ENCODE measurements at regions not wholly inside any gene's neighbourhood (a gene's known extent, or its start where the extent isn't known, plus 50 kb on each side); places are given as distances from the start of the nearest gene placed in this dataset.
"Not testable (repeated sequence)": the region's sequence is repeated elsewhere in the genome, so short reads cannot be mapped to it uniquely, and the experiment has no call there.

GRCh38 chr15:84094720-84095119 is 140.9 kb upstream of the GOLGA6L4 start:
- H3K4me3 ChIP-seq (ENCODE audit: insufficient read depth, low read depth, low read length); H3K9ac ChIP-seq (ENCODE audit: low read depth, low read length); H3K79me1 ChIP-seq (ENCODE audit: low read depth in 1 of 2, low read length in 2 of 2); H2AK9ac ChIP-seq (replicated peaks; ENCODE audit: low read depth, low read length, poor library complexity); H2AFZ ChIP-seq (replicated peaks; ENCODE audit: low read length, poor library complexity); H3K27me3 ChIP-seq (ENCODE audit: control insufficient read depth, insufficient read depth, low read length); H3K4me1 ChIP-seq (ENCODE audit: control insufficient read depth, insufficient read depth, low read length); H3K4me2 ChIP-seq (ENCODE audit: low read depth, low read length); H3K4ac ChIP-seq (ENCODE audit: low read depth, low read length); POLR2A ChIA-PET (ENCODE audit: unreplicated experiment); H4K91ac ChIP-seq (ENCODE audit: insufficient read depth, low read depth, low read length); in situ Hi-C loops (cut with MboI; ENCODE audit: low sequenced_read_pairs); intact Hi-C loops (cut with micrococcal nuclease); H2BK120ac ChIP-seq (ENCODE audit: low read depth, low read length); H3K18ac ChIP-seq (ENCODE audit: low read depth, low read length); H3K56ac ChIP-seq (ENCODE audit: extremely low read depth, insufficient read depth, low read length); H2BK20ac ChIP-seq (ENCODE audit: low read depth, low read length); DNase-seq; H3K9me1 ChIP-seq (ENCODE audit: insufficient read depth, low read length); H3K27ac ChIP-seq (ENCODE audit: insufficient read depth, low read length); H3K14ac ChIP-seq (replicated peaks; ENCODE audit: low read depth, low read length); H2BK15ac ChIP-seq (ENCODE audit: low read depth, low read length); H4K20me1 ChIP-seq (ENCODE audit: insufficient read depth, low read length); H3K9me3 ChIP-seq (ENCODE audit: control insufficient read depth, insufficient read depth, low read length); dilution Hi-C loops (cut with HindIII; ENCODE audit: low sequenced_read_pairs, unreplicated experiment); CTCF ChIA-PET; H4K5ac ChIP-seq (ENCODE audit: low read depth, low read length); H2AK5ac ChIP-seq (ENCODE audit: low read depth, low read length); ATAC-seq (ENCODE audit: low read depth); H3K23ac ChIP-seq (ENCODE audit: low read depth, low read length); BruUV-seq (replicated peaks); H4K8ac ChIP-seq (ENCODE audit: low read depth in 2 of 2, low read length in 2 of 2); H3K36me3 ChIP-seq (ENCODE audit: control insufficient read depth, insufficient read depth, low read length); H2BK5ac ChIP-seq (ENCODE audit: low read depth, low read length, poor library complexity, severe bottlenecking): not testable (repeated sequence)
- WGBS, 2 experiments (ENCODE audit: extremely low coverage in 2 of 2, insufficient read length in 1 of 2), result 0% methylated on average over 1 of the region's 2 CpGs; no CpG with 5 or more reads in 1 of the 2 experiments

DNA sequence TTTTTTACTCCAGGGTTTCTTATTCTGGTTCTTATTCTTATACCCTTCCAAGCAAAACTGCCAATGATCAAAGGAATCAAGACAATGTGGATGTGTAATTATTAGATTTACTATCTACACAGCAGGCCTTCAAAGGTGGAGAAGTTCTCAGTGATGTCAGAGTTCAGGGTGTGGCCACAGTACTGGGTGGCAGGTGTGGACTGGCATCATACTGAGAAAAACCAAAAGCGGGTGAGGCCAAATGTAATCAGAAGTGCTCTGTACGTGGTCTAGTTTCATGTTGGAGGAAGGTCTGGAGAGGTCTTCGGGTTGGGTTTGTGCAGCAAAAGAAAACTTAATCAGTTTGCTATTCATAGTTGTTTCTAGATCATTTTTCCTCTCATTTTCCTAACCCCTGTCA is 138.5 kb upstream of the GOLGA6L4 start:
- H3K18ac ChIP-seq (ENCODE audit: low read depth, low read length); POLR2A ChIA-PET (ENCODE audit: unreplicated experiment); H4K8ac ChIP-seq (ENCODE audit: low read depth in 2 of 2, low read length in 2 of 2); H3K79me1 ChIP-seq (ENCODE audit: low read depth in 1 of 2, low read length in 2 of 2); H3K4ac ChIP-seq (ENCODE audit: low read depth, low read length); H3K4me2 ChIP-seq (ENCODE audit: low read depth, low read length); H4K20me1 ChIP-seq (ENCODE audit: insufficient read depth, low read length); H3K9ac ChIP-seq (ENCODE audit: low read depth, low read length); in situ Hi-C loops (cut with MboI; ENCODE audit: low sequenced_read_pairs); H3K4me1 ChIP-seq (ENCODE audit: control insufficient read depth, insufficient read depth, low read length); H2BK5ac ChIP-seq (ENCODE audit: low read depth, low read length, poor library complexity, severe bottlenecking); H4K5ac ChIP-seq (ENCODE audit: low read depth, low read length); H2BK20ac ChIP-seq (ENCODE audit: low read depth, low read length); H3K23ac ChIP-seq (ENCODE audit: low read depth, low read length); H3K56ac ChIP-seq (ENCODE audit: extremely low read depth, insufficient read depth, low read length); CTCF ChIA-PET; H2AK5ac ChIP-seq (ENCODE audit: low read depth, low read length); H3K27ac ChIP-seq (ENCODE audit: insufficient read depth, low read length); BruUV-seq (replicated peaks); dilution Hi-C loops (cut with HindIII; ENCODE audit: low sequenced_read_pairs, unreplicated experiment); ATAC-seq (ENCODE audit: low read depth); H2BK15ac ChIP-seq (ENCODE audit: low read depth, low read length); H3K9me3 ChIP-seq (ENCODE audit: control insufficient read depth, insufficient read depth, low read length); H3K27me3 ChIP-seq (ENCODE audit: control insufficient read depth, insufficient read depth, low read length); H3K36me3 ChIP-seq (ENCODE audit: control insufficient read depth, insufficient read depth, low read length); H2AFZ ChIP-seq (replicated peaks; ENCODE audit: low read length, poor library complexity); H3K9me1 ChIP-seq (ENCODE audit: insufficient read depth, low read length); H4K91ac ChIP-seq (ENCODE audit: insufficient read depth, low read depth, low read length); H2AK9ac ChIP-seq (replicated peaks; ENCODE audit: low read depth, low read length, poor library complexity); H2BK120ac ChIP-seq (ENCODE audit: low read depth, low read length); intact Hi-C loops (cut with micrococcal nuclease); DNase-seq; H3K4me3 ChIP-seq (ENCODE audit: insufficient read depth, low read depth, low read length); H3K14ac ChIP-seq (replicated peaks; ENCODE audit: low read depth, low read length): not testable (repeated sequence)
- no CpG with 5 or more reads among the region's 3 CpGs for WGBS, 2 experiments (ENCODE audit: extremely low coverage in 2 of 2, insufficient read length in 1 of 2)
